Thoracic aorta (tissue), 2 donors: ENCODE measurements at regions not wholly inside any gene's neighbourhood (a gene's known extent, or its start where the extent isn't known, plus 50 kb on each side); places are given as distances from the start of the nearest gene placed in this dataset.
A peak's percentile ranks its signal among the peaks of the same experiment; 100 is the strongest.

Source experiments
- ATAC-seq: fragments of 150-250 bp; one replicate; pipeline ENCODE4 v1.8.0; 2017; ENCODE audit warnings: low read depth; ENCODE audit not compliant: insufficient number of reproducible peaks, low FRiP score
- DNase-seq: peaks from one replicate; pipeline ENCODE4 v3.0.0-alpha.2; 2020; ENCODE audit warnings: low spot score
- H3K27ac ChIP-seq, 2 donors: fragments of 200-600 bp; sonication (generic); 1 replicate in 1 of 2; 2 replicates in 1 of 2; pipeline ENCODE4 v1.5.1; 2016; ENCODE audit warnings: mild to moderate bottlenecking in 2 of 2, moderate library complexity in 2 of 2
- H3K27me3 ChIP-seq: fragments of 200-600 bp; sonication (generic); replicated peaks from 2 replicates; pipeline ENCODE4 v1.6.0; 2016; ENCODE audit warnings: mild to moderate bottlenecking; ENCODE audit not compliant: insufficient read depth
- H3K36me3 ChIP-seq: fragments of 200-600 bp; sonication (generic); one replicate; pipeline ENCODE4 v1.5.1; 2016
- H3K4me1 ChIP-seq, 2 donors: fragments of 200-600 bp; sonication (generic); 1 replicate in 1 of 2; 2 replicates in 1 of 2; pipeline versions ENCODE4 v1.5.1 to v1.6.0; 2016; ENCODE audit warnings: low read depth in 2 of 2, mild to moderate bottlenecking in 1 of 2; ENCODE audit not compliant: control insufficient read depth in 1 of 2
- H3K4me3 ChIP-seq: fragments of 200-600 bp; sonication (generic); 2 replicates; pipeline ENCODE4 v1.5.1; 2016; ENCODE audit warnings: mild to moderate bottlenecking
- H3K9me3 ChIP-seq: fragments of 200-600 bp; sonication (generic); 2 replicates; pipeline ENCODE4 v1.5.1; 2016
- CTCF ChIP-seq: fragments of 200-600 bp; sonication (generic); IDR thresholded peaks from one replicate; pipeline ENCODE4 v1.5.1; 2019; ENCODE audit warnings: antibody characterized with exemption

- DNase-seq: no peak
- no peak overlapping the region for H3K27ac ChIP-seq
- H3K36me3 ChIP-seq: no peaks in the 10 kb centered on the region
- H3K27me3 ChIP-seq: no peaks in the 10 kb centered on the region
- no peak for ATAC-seq
- no peaks in the 10 kb centered on the region for H3K9me3 ChIP-seq
- H3K4me3 ChIP-seq: no peak overlapping the region
- H3K4me1 ChIP-seq: no peaks in the 10 kb centered on the region
- no peak for TF ChIP-seq CTCF
These were observed 260.0 kb upstream of the CADM1 start for GRCh38 chr11:115764176-115764575.

GRCh38 chr11:115761817-115762216 is 257.6 kb upstream of the CADM1 start:
- Histone ChIP-seq H3K4me3 (no peak overlapping the region), H3K9me3 (no peaks in the 10 kb centered on the region), H3K4me1 (no peaks in the 10 kb centered on the region), H3K36me3 (no peaks in the 10 kb centered on the region), H3K27ac (no peak overlapping the region), H3K27me3 (no peaks in the 10 kb centered on the region)
- TF ChIP-seq CTCF: no peak
- ATAC-seq: no peak
- no peak for DNase-seq

GRCh38 chr11:115761348-115761747 is 257.1 kb upstream of the CADM1 start:
- Histone ChIP-seq H3K4me3 (no peak overlapping the region), H3K9me3 (no peaks in the 10 kb centered on the region), H3K27ac (no peak overlapping the region), H3K36me3 (no peaks in the 10 kb centered on the region), H3K27me3 (no peaks in the 10 kb centered on the region), H3K4me1 (no peaks in the 10 kb centered on the region)
- no peak for ATAC-seq
- TF ChIP-seq CTCF: no peak
- DNase-seq: no peak

- H3K4me3 ChIP-seq: peak overlapping the region; percentile 75
- DNase-seq (no peak), ATAC-seq (no peak)
- no peaks in the 10 kb centered on the region for H3K36me3 ChIP-seq
- H3K4me1 ChIP-seq: no peaks in the 10 kb centered on the region
- H3K27ac ChIP-seq: no peak overlapping the region
- TF ChIP-seq CTCF: no peak
- no peaks in the 10 kb centered on the region for H3K27me3 ChIP-seq
- H3K9me3 ChIP-seq: no peaks in the 10 kb centered on the region
These were observed 256.5 kb upstream of the CADM1 start for GRCh38 chr11:115760461-115761320.

GRCh38 chr11:115759622-115760460 is 255.6 kb upstream of the CADM1 start:
- Histone ChIP-seq H3K4me1 (no peaks in the 10 kb centered on the region), H3K36me3 (no peaks in the 10 kb centered on the region), H3K9me3 (no peaks in the 10 kb centered on the region), H3K27me3 (no peaks in the 10 kb centered on the region), H3K27ac (no peak overlapping the region), H3K4me3 (peak overlapping the region; percentile 75)
- TF ChIP-seq CTCF: no peak
- ATAC-seq (no peak), DNase-seq (no peak)
